G401 (cell line): ENCODE measurements at regions not wholly inside any gene's neighbourhood (a gene's known extent, or its start where the extent isn't known, plus 50 kb on each side); places are given as distances from the start of the nearest gene placed in this dataset.

Source experiments
- DNase-seq: peaks from one replicate; pipeline ENCODE4 v3.0.0-alpha.2; 2015; ENCODE audit warnings: low spot score
- in situ Hi-C: cut with HindIII; loops from 2 replicates; pipeline ENCODE4 v1.10.0; 2016; ENCODE audit warnings: low sequenced_read_pairs, mixed read lengths

GRCh38 chr21:15148437-15148836, 83.6 kb upstream of the NRIP1 start:
- DNase-seq: no peak
- in situ Hi-C loops: no loop called here

GRCh38 chr21:15149600-15150224, 84.9 kb upstream of the NRIP1 start:
- DNase-seq: no peak
- in situ Hi-C loops: no loop called here

GRCh38 chr21:15151385-15152103, 86.7 kb upstream of the NRIP1 start:
- in situ Hi-C loops: no loop called here
- no peak for DNase-seq

- no peak for DNase-seq
- in situ Hi-C loops: no loop called here
These were observed 87.8 kb upstream of the NRIP1 start for GRCh38 chr21:15152591-15152990.

- DNase-seq: no peak
- in situ Hi-C loops: no loop called here
These were observed 94.7 kb upstream of the NRIP1 start for GRCh38 chr21:15159382-15160020.

- in situ Hi-C loops: no loop called here
- DNase-seq: no peak
These were observed 95.3 kb upstream of the NRIP1 start for GRCh38 chr21:15160136-15160535.

- in situ Hi-C loops: no loop called here
- no peak for DNase-seq
These were observed 98.1 kb upstream of the NRIP1 start for GRCh38 chr21:15162921-15163320.

GRCh38 chr21:15164273-15164672, 99.5 kb upstream of the NRIP1 start:
- in situ Hi-C loops: no loop called here
- DNase-seq: no peak

- in situ Hi-C loops: no loop called here
- DNase-seq: no peak
These were observed 100.0 kb upstream of the NRIP1 start for GRCh38 chr21:15164678-15165303.

GRCh38 chr21:15170614-15171013, 105.8 kb upstream of the NRIP1 start:
- no peak for DNase-seq

GRCh38 chr21:15171546-15171945, 106.7 kb upstream of the NRIP1 start:
- no peak for DNase-seq
- in situ Hi-C loops: no loop called here

More at GRCh38 chr21:15170614-15171013, 105.8 kb upstream of the NRIP1 start:
- in situ Hi-C loops: no loop called here

- no peak for DNase-seq
- in situ Hi-C loops: no loop called here
These were observed 108.2 kb upstream of the NRIP1 start for GRCh38 chr21:15172963-15173362.

GRCh38 chr21:15174923-15175322, 110.1 kb upstream of the NRIP1 start:
- in situ Hi-C loops: no loop called here
- DNase-seq: no peak

GRCh38 chr21:15182731-15183130, 117.9 kb upstream of the NRIP1 start:
- in situ Hi-C loops: no loop called here
- no peak for DNase-seq

- in situ Hi-C loops: no loop called here
- no peak for DNase-seq
These were observed 119.0 kb upstream of the NRIP1 start for GRCh38 chr21:15183813-15184257.

- DNase-seq: no peak
- in situ Hi-C loops: no loop called here
These were observed 125.6 kb upstream of the NRIP1 start for GRCh38 chr21:15190412-15190811.

- in situ Hi-C loops: no loop called here
- no peak for DNase-seq
These were observed 126.0 kb upstream of the NRIP1 start for GRCh38 chr21:15190837-15191236.

GRCh38 chr21:15191342-15191741, 126.5 kb upstream of the NRIP1 start:
- in situ Hi-C loops: no loop called here

GRCh38 chr21:15192243-15192642, 127.4 kb upstream of the NRIP1 start:
- in situ Hi-C loops: no loop called here
- no peak for DNase-seq

More at GRCh38 chr21:15191342-15191741, 126.5 kb upstream of the NRIP1 start:
- no peak for DNase-seq

GRCh38 chr21:15193937-15194336, 129.1 kb upstream of the NRIP1 start:
- no peak for DNase-seq
- in situ Hi-C loops: no loop called here
